ENCODE measurements at regions not wholly inside any gene's neighbourhood (a gene's known extent, or its start where the extent isn't known, plus 50 kb on each side); places are given as distances from the start of the nearest gene placed in this dataset.

- Histone ChIP-seq H4K20me1 (ENCODE audit: control insufficient read depth, extremely low read depth, insufficient read depth, low read length) (no peaks in the 10 kb centered on the region), H3K27ac (ENCODE audit: control insufficient read depth, insufficient read depth, low read length) (no peak overlapping the region), H3K4me2 (ENCODE audit: control insufficient read depth, extremely low read depth, insufficient read depth, low read depth, low read length) (no peak overlapping the region), H3K36me3 (ENCODE audit: control insufficient read depth in 2 of 2, extremely low read depth in 1 of 2, insufficient read depth in 2 of 2, low read length in 2 of 2) (no peaks in the 10 kb centered on the region), H3K9me3 (ENCODE audit: control insufficient read depth, low read depth, low read length) (no peaks in the 10 kb centered on the region), H3K4me1 (ENCODE audit: control insufficient read depth, extremely low read depth, insufficient read depth, low read length) (peaks cover 3% of the 10 kb centered on the region), H3K27me3 (ENCODE audit: control insufficient read depth, extremely low read depth, insufficient read depth, low read length) (no peaks in the 10 kb centered on the region), H3K9ac (ENCODE audit: control insufficient read depth, extremely low read depth, insufficient read depth, low read length) (no peak overlapping the region), H3K4me3 (ENCODE audit: control insufficient read depth in 2 of 3, extremely low read depth in 1 of 3, insufficient read depth in 2 of 3, low read depth in 1 of 3, low read length in 3 of 3) (no peak overlapping the region), H3K79me2 (ENCODE audit: control insufficient read depth, insufficient read depth, low read length) (no peaks in the 10 kb centered on the region), H2AFZ (ENCODE audit: control insufficient read depth, low read length) (no peak overlapping the region), H3K9me1 (ENCODE audit: control insufficient read depth, extremely low read depth, insufficient read depth, low read length) (no peaks in the 10 kb centered on the region)
- DNase-seq (ENCODE audit: low read depth, low spot score) = no peak
- TF ChIP-seq CTCF (optimal IDR thresholded peaks at IDR 0.05 in 1 of 3, IDR thresholded peaks at IDR 0.05 in 1 of 3, conservative IDR thresholded peaks at IDR 0.05 in 1 of 3; ENCODE audit: extremely low read depth in 1 of 3, insufficient read depth in 2 of 3, low read length in 3 of 3) = no peak
- TF ChIP-seq EZH2 (IDR thresholded peaks at IDR 0.05; ENCODE audit: low read length) = no peak
- dilution Hi-C loops (cut with MboI; ENCODE audit: extremely low pct_ligation_motif_present, low sequenced_read_pairs) = no loop called here
- FAIRE-seq = no peak
Observed at GRCh38 chr5:127993476-127993875, 90.1 kb upstream of the SLC12A2 start.

- dilution Hi-C loops (cut with MboI; ENCODE audit: extremely low pct_ligation_motif_present, low sequenced_read_pairs) = no loop called here
- TF ChIP-seq CTCF (optimal IDR thresholded peaks at IDR 0.05 in 1 of 3, IDR thresholded peaks at IDR 0.05 in 1 of 3, conservative IDR thresholded peaks at IDR 0.05 in 1 of 3; ENCODE audit: extremely low read depth in 1 of 3, insufficient read depth in 2 of 3, low read length in 3 of 3) (no peak), EZH2 (IDR thresholded peaks at IDR 0.05; ENCODE audit: low read length) (no peak)
- no peak overlapping the region for H3K27ac ChIP-seq (ENCODE audit: control insufficient read depth, insufficient read depth, low read length)
- H3K79me2 ChIP-seq (ENCODE audit: control insufficient read depth, insufficient read depth, low read length) = no peaks in the 10 kb centered on the region
- no peaks in the 10 kb centered on the region for H3K27me3 ChIP-seq (ENCODE audit: control insufficient read depth, extremely low read depth, insufficient read depth, low read length)
- DNase-seq (ENCODE audit: low read depth, low spot score) = no peak
- H4K20me1 ChIP-seq (ENCODE audit: control insufficient read depth, extremely low read depth, insufficient read depth, low read length) = no peaks in the 10 kb centered on the region
- H3K4me1 ChIP-seq (ENCODE audit: control insufficient read depth, extremely low read depth, insufficient read depth, low read length) = peaks cover 2% of the 10 kb centered on the region
- no peaks in the 10 kb centered on the region for H3K36me3 ChIP-seq (ENCODE audit: control insufficient read depth in 2 of 2, extremely low read depth in 1 of 2, insufficient read depth in 2 of 2, low read length in 2 of 2)
- FAIRE-seq = peak; percentile 17
- no peak overlapping the region for H2AFZ ChIP-seq (ENCODE audit: control insufficient read depth, low read length)
- no peaks in the 10 kb centered on the region for H3K9me3 ChIP-seq (ENCODE audit: control insufficient read depth, low read depth, low read length)
- H3K9ac ChIP-seq (ENCODE audit: control insufficient read depth, extremely low read depth, insufficient read depth, low read length) = no peak overlapping the region
- no peaks in the 10 kb centered on the region for H3K9me1 ChIP-seq (ENCODE audit: control insufficient read depth, extremely low read depth, insufficient read depth, low read length)
- no peak overlapping the region for H3K4me2 ChIP-seq (ENCODE audit: control insufficient read depth, extremely low read depth, insufficient read depth, low read depth, low read length)
- H3K4me3 ChIP-seq (ENCODE audit: control insufficient read depth in 2 of 3, extremely low read depth in 1 of 3, insufficient read depth in 2 of 3, low read depth in 1 of 3, low read length in 3 of 3) = no peak overlapping the region
Observed at GRCh38 chr5:127994087-127994660, 89.4 kb upstream of the SLC12A2 start.
